GM19463 (cell line): ENCODE measurements at regions not wholly inside any gene's neighbourhood (a gene's known extent, or its start where the extent isn't known, plus 50 kb on each side); places are given as distances from the start of the nearest gene placed in this dataset.

Experiments
- ATAC-seq: cut with Tn5 transposase; IDR thresholded peaks from one replicate; pipeline ENCODE4 v1.9.1; 2021; ENCODE audit warnings: mild to moderate bottlenecking, moderate library complexity; ENCODE audit not compliant: unreplicated experiment

- no peak for ATAC-seq
Measured at GRCh38 chr3:22977042-22977441, 226.1 kb upstream of the UBE2E2 start.

- ATAC-seq, result peak; percentile 76
Measured at GRCh38 chr3:22977650-22978289, 225.4 kb upstream of the UBE2E2 start.

GRCh38 chr3:22979581-22979980, 223.5 kb upstream of the UBE2E2 start:
- ATAC-seq, result no peak

- no peak for ATAC-seq
Measured at GRCh38 chr3:22980346-22980745, 222.8 kb upstream of the UBE2E2 start.

GRCh38 chr3:22981166-22981565, 222.0 kb upstream of the UBE2E2 start:
- ATAC-seq, result no peak

GRCh38 chr3:22981861-22982260, 221.3 kb upstream of the UBE2E2 start:
- no peak for ATAC-seq

GRCh38 chr3:22982981-22983587, 220.0 kb upstream of the UBE2E2 start:
- ATAC-seq, result no peak

GRCh38 chr3:22986958-22987357, 216.2 kb upstream of the UBE2E2 start:
- no peak for ATAC-seq

GRCh38 chr3:22988566-22988965, 214.6 kb upstream of the UBE2E2 start:
- no peak for ATAC-seq

- no peak for ATAC-seq
Measured at GRCh38 chr3:22989716-22990115, 213.4 kb upstream of the UBE2E2 start.

- ATAC-seq, result no peak
Measured at GRCh38 chr3:22990291-22991200, 212.6 kb upstream of the UBE2E2 start.

GRCh38 chr3:22994781-22995180, 208.3 kb upstream of the UBE2E2 start:
- no peak for ATAC-seq

- ATAC-seq, result no peak
Measured at GRCh38 chr3:22996920-22997571, 206.1 kb upstream of the UBE2E2 start.

- ATAC-seq, result no peak
Measured at GRCh38 chr3:23000371-23000770, 202.8 kb upstream of the UBE2E2 start.

GRCh38 chr3:23002151-23002550, 201.0 kb upstream of the UBE2E2 start:
- ATAC-seq, result no peak

- ATAC-seq, result no peak
Measured at GRCh38 chr3:23002836-23003732, 200.0 kb upstream of the UBE2E2 start.

- ATAC-seq, result no peak
Measured at GRCh38 chr3:23003733-23004046, 199.4 kb upstream of the UBE2E2 start.

GRCh38 chr3:23004971-23005370, 198.2 kb upstream of the UBE2E2 start:
- ATAC-seq, result no peak

GRCh38 chr3:23017801-23018200, 185.3 kb upstream of the UBE2E2 start:
- ATAC-seq, result no peak

GRCh38 chr3:23019596-23020300, 183.4 kb upstream of the UBE2E2 start:
- ATAC-seq, result no peak
